ENCODE measurements at regions not wholly inside any gene's neighbourhood (a gene's known extent, or its start where the extent isn't known, plus 50 kb on each side); places are given as distances from the start of the nearest gene placed in this dataset.
A peak's percentile ranks its signal among the peaks of the same experiment; 100 is the strongest.

- Histone ChIP-seq H3K4me3 (no peak overlapping the region), H2AFZ (no peak overlapping the region), H3K79me2 (ENCODE audit: insufficient read depth) (no peaks in the 10 kb centered on the region), H3K36me3 (ENCODE audit: low read depth) (no peaks in the 10 kb centered on the region), H3K27ac (no peak overlapping the region), H3K9me3 (ENCODE audit: low read depth) (no peaks in the 10 kb centered on the region), H3F3A (ENCODE audit: insufficient read depth) (no peaks in the 10 kb centered on the region), H3K4me1 (ENCODE audit: insufficient read depth) (no peaks in the 10 kb centered on the region), H4K20me1 (ENCODE audit: insufficient read depth) (no peaks in the 10 kb centered on the region), H3K9ac (no peak overlapping the region), H3K4me2 (ENCODE audit: unreplicated experiment) (no peak overlapping the region), H3K27me3 (replicated peaks; ENCODE audit: insufficient read depth) (no peaks in the 10 kb centered on the region), H3K9me2 (ENCODE audit: insufficient read depth) (no peaks in the 10 kb centered on the region)
- TF ChIP-seq EZH2phosphoT487 (IDR thresholded peaks at IDR 0.05; ENCODE audit: insufficient read depth, low read depth) (no peak), EZH2 (IDR thresholded peaks at IDR 0.05; ENCODE audit: insufficient read depth, poor library complexity, severe bottlenecking) (no peak)
- no peak for DNase-seq
- 56 to 64% methylated on average over 3 of the region's 3 CpGs for WGBS, 2 experiments (ENCODE audit: low coverage in 1 of 2, low lambda C conversion rate in 2 of 2, missing lambda C conversion rate in 2 of 2)
- in situ Hi-C loops (cut with MboI), result loop anchor here (10.0 kb wide), 1 partner anchor 355 kb away; no protein-coding TSS in a partner anchor
Measured at GRCh38 chr9:26319859-26320258, 572.7 kb downstream of the CAAP1 start.

- no peaks in the 10 kb centered on the region for H4K20me1 ChIP-seq (ENCODE audit: insufficient read depth)
- TF ChIP-seq EZH2 (IDR thresholded peaks at IDR 0.05; ENCODE audit: insufficient read depth, poor library complexity, severe bottlenecking) (no peak), EZH2phosphoT487 (IDR thresholded peaks at IDR 0.05; ENCODE audit: insufficient read depth, low read depth) (no peak)
- no peaks in the 10 kb centered on the region for H3K36me3 ChIP-seq (ENCODE audit: low read depth)
- H3K4me1 ChIP-seq (ENCODE audit: insufficient read depth), result peaks cover 21% of the 10 kb centered on the region
- no peaks in the 10 kb centered on the region for H3K27me3 ChIP-seq (replicated peaks; ENCODE audit: insufficient read depth)
- DNase-seq, result no peak
- H3K4me3 ChIP-seq, result no peak overlapping the region
- WGBS, 2 experiments (ENCODE audit: low coverage in 1 of 2, low lambda C conversion rate in 2 of 2, missing lambda C conversion rate in 2 of 2), result 14 to 30% methylated on average over 1 of the region's 1 CpG
- no peaks in the 10 kb centered on the region for H3K9me2 ChIP-seq (ENCODE audit: insufficient read depth)
- no peak overlapping the region for H3K4me2 ChIP-seq (ENCODE audit: unreplicated experiment)
- no peak overlapping the region for H2AFZ ChIP-seq
- no peaks in the 10 kb centered on the region for H3K79me2 ChIP-seq (ENCODE audit: insufficient read depth)
- no peak overlapping the region for H3K9ac ChIP-seq
- in situ Hi-C loops (cut with MboI), result no loop called here
- H3F3A ChIP-seq (ENCODE audit: insufficient read depth), result peaks cover 7% of the 10 kb centered on the region; the same call in 1 of the 2 replicates
- no peak overlapping the region for H3K27ac ChIP-seq
- H3K9me3 ChIP-seq (ENCODE audit: low read depth), result no peaks in the 10 kb centered on the region
Measured at GRCh38 chr9:26313108-26313507, 579.5 kb downstream of the CAAP1 start.

DNA sequence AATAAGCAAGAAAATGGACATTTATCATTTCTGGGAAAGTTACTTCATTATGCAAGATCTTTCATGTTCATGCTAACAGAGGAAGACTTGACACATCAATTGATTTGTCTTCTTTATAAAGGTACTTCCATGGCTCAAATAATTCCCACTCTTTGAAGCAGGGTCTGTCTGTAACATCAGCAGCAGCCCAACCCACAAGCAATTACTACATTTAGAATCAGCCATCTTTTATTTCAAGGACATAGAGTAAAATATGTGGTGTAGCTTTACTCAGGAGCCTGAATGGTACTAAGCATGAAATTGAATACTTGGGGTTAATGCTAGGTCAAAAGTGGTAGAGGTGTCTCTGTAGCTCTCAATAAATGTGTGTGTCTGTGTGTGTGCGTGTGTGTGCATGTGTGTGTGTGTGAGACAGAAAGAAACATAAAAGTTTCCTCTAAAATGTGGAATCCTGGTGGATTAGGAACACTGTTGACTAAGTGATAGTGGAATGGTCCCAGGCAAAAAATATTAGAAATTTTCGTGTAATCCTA lies 581.1 kb downstream of the CAAP1 start:
- WGBS, 2 experiments (ENCODE audit: low coverage in 1 of 2, low lambda C conversion rate in 2 of 2, missing lambda C conversion rate in 2 of 2), result 41 to 49% methylated on average over 2 of the region's 2 CpGs
- TF ChIP-seq EZH2 (IDR thresholded peaks at IDR 0.05; ENCODE audit: insufficient read depth, poor library complexity, severe bottlenecking) (no peak), EZH2phosphoT487 (IDR thresholded peaks at IDR 0.05; ENCODE audit: insufficient read depth, low read depth) (no peak)

GRCh38 chr9:26310294-26310693 lies 582.3 kb downstream of the CAAP1 start:
- in situ Hi-C loops (cut with MboI), result no loop called here
- TF ChIP-seq EZH2 (IDR thresholded peaks at IDR 0.05; ENCODE audit: insufficient read depth, poor library complexity, severe bottlenecking) (no peak), EZH2phosphoT487 (IDR thresholded peaks at IDR 0.05; ENCODE audit: insufficient read depth, low read depth) (no peak)
- H3F3A ChIP-seq (ENCODE audit: insufficient read depth), result peaks cover 16% of the 10 kb centered on the region; the same call in 1 of the 2 replicates
- no peaks in the 10 kb centered on the region for H3K79me2 ChIP-seq (ENCODE audit: insufficient read depth)
- H3K36me3 ChIP-seq (ENCODE audit: low read depth), result no peaks in the 10 kb centered on the region
- peaks cover 27% of the 10 kb centered on the region for H3K4me1 ChIP-seq (ENCODE audit: insufficient read depth)
- no peak overlapping the region for H2AFZ ChIP-seq
- no peaks in the 10 kb centered on the region for H3K27me3 ChIP-seq (replicated peaks; ENCODE audit: insufficient read depth)
- WGBS, 2 experiments (ENCODE audit: low coverage in 1 of 2, low lambda C conversion rate in 2 of 2, missing lambda C conversion rate in 2 of 2), result 41 to 51% methylated on average over 3 of the region's 3 CpGs
- H3K4me3 ChIP-seq, result no peak overlapping the region
- no peak overlapping the region for H3K4me2 ChIP-seq (ENCODE audit: unreplicated experiment)
- H3K9me2 ChIP-seq (ENCODE audit: insufficient read depth), result no peaks in the 10 kb centered on the region
- no peaks in the 10 kb centered on the region for H4K20me1 ChIP-seq (ENCODE audit: insufficient read depth)
- peak; percentile 55 for DNase-seq
- H3K9me3 ChIP-seq (ENCODE audit: low read depth), result no peaks in the 10 kb centered on the region
- no peak overlapping the region for H3K27ac ChIP-seq
- H3K9ac ChIP-seq, result no peak overlapping the region

More for the DNA sequence above, 581.1 kb downstream of the CAAP1 start:
- H2AFZ ChIP-seq, result no peak overlapping the region
- H3K27me3 ChIP-seq (replicated peaks; ENCODE audit: insufficient read depth), result no peaks in the 10 kb centered on the region
- in situ Hi-C loops (cut with MboI), result no loop called here
- H3K9ac ChIP-seq, result no peak overlapping the region
- H3K36me3 ChIP-seq (ENCODE audit: low read depth), result no peaks in the 10 kb centered on the region
- H3K9me3 ChIP-seq (ENCODE audit: low read depth), result no peaks in the 10 kb centered on the region
- DNase-seq, result no peak
- no peak overlapping the region for H3K4me2 ChIP-seq (ENCODE audit: unreplicated experiment)
- peaks cover 27% of the 10 kb centered on the region for H3K4me1 ChIP-seq (ENCODE audit: insufficient read depth)
- no peaks in the 10 kb centered on the region for H4K20me1 ChIP-seq (ENCODE audit: insufficient read depth)
- H3K4me3 ChIP-seq, result no peak overlapping the region
- no peak overlapping the region for H3K27ac ChIP-seq
- no peaks in the 10 kb centered on the region for H3K9me2 ChIP-seq (ENCODE audit: insufficient read depth)
- peaks cover 16% of the 10 kb centered on the region; the same call in 1 of the 2 replicates for H3F3A ChIP-seq (ENCODE audit: insufficient read depth)
- H3K79me2 ChIP-seq (ENCODE audit: insufficient read depth), result no peaks in the 10 kb centered on the region
